AG20443 (cell line): ENCODE measurements at regions not wholly inside any gene's neighbourhood (a gene's known extent, or its start where the extent isn't known, plus 50 kb on each side); places are given as distances from the start of the nearest gene placed in this dataset.

Experiments used
- DNase-seq: peaks from one replicate; pipeline ENCODE4 v3.0.0; 2012; ENCODE audit warnings: low spot score, mixed read lengths

- DNase-seq = no peak
Measured at GRCh38 chr5:167147879-167148278, 1143.6 kb upstream of the WWC1 start.

GRCh38 chr5:167150661-167151060, 1140.8 kb upstream of the WWC1 start:
- DNase-seq = no peak

GRCh38 chr5:167152561-167152960, 1138.9 kb upstream of the WWC1 start:
- DNase-seq = no peak

- no peak for DNase-seq
Measured at GRCh38 chr5:167155387-167156005, 1135.9 kb upstream of the WWC1 start.

- DNase-seq = no peak
Measured at GRCh38 chr5:167156446-167156845, 1135.0 kb upstream of the WWC1 start.

DNA sequence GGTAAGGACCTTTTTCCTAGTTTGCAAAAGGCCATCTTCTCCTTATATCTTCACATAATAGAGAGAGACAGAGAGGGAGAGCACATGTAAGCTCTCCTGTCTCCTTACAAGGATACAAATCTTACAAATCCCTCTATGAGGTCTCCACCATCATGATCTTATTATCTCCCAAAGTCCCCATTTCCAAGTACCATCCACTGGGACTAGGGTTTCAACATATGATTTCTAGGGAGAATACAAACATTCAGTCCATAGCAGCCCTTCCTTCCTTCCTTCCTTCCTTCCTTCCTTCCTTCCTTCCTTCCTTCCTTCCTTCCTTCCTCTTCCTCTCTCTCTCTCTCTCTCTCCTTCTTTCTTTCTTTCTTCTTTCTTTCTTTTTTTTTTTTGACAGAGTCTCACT, 1132.9 kb upstream of the WWC1 start:
- DNase-seq = no peak

DNA sequence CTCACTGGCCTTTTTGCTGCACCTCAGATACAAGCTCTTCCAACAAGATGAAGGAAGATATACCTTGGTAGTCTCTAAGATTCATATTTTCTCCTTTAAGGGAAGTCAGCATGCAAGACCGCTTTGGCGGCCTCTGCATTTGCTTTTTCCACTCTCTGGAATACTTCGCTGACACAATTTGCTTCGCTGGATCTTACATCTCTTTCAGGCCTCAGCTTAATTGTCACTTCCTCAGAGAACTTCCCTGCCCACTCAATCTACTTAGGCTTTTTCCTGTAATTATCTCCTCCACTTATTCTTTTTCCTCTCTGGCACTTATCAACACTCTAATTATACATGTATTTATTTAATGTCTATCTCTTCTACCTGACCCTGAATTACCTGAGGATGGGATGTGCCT, 1131.1 kb upstream of the WWC1 start:
- no peak for DNase-seq

DNA sequence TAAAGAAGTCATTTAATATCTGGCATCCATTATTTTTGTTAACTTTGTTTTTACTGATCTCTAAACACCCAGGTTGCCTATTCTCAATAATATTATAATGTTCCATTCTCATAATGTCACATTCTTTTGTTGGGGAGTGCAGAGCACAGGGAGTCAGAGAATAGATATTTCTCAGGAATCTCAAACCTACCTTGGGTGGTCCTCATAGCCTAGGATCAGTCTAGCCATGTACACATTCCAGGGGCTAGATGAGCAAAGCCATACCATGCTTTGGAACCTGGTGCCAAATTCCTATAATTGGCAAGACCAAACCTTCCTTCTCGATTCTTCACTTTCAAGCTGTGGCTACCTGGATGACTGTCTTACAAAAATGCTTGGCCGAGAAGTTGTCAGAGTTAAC, 1124.7 kb upstream of the WWC1 start:
- no peak for DNase-seq

DNA sequence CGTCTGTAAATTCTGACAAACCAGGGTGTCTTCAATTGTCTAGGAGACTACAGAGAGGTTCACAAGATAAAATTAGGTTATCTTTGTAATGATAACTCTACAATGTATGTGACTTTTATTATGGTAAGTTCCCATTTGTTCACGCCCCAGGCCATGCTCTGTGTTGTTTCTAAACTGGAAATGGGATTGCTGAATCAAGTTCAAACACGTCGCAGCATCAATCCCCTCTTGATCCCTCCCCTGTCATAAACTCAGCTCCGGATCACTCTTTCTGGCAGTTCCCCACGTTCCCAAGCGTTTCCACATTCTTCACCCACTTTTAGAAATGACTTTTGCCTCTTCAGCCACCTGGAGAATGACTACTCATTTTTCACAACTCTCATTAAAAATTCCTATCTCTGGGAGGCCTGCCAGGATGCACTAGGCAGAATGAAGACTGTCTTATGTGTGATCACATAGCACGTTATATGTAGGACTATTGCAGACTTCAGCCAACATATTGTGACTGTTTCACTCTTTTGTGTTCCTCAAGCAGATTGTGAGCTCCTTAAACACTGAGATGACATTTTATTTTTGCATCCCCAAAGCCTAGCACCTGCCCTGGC, 1124.2 kb upstream of the WWC1 start:
- DNase-seq = no peak

DNA sequence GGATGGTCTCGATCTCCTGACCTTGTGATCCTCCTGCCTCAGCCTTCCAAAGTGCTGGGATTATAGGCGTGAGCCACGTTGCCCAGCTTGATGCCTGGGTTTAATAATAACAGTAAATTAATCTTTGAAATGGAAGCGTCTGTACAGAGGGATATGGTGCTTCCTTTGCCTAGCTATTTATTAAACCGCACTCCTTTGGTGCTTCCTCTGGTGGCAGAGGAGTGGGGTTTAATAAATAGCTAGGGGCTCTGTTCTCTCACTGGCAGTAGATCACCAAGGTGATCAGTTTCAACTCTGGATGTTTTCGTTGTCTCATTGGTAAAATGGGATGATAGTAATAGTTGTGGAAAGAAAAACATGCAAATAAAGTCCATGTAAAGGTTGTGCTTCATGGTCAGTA, 1122.5 kb upstream of the WWC1 start:
- DNase-seq = no peak

DNA sequence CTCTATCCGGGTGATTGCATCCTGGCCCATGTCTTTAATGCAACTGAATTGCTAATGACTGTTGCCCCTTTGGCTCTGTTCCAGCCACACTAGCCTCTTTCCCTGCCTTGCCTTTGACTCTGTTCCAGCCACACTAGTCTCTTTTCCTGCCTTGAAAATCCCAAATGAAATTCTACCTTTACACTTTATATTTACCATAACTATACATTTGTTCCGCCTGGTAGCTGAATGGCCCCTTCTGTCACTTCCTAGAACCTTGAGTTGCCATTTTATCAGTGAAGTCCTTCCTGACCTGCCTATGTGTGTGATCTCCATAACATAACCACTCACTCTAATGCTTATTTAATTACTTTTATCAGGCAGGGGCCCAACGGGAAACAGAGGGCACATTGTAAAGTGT, 1120.4 kb upstream of the WWC1 start:
- no peak for DNase-seq

- DNase-seq = no peak
Measured at GRCh38 chr5:167177736-167178135, 1113.7 kb upstream of the WWC1 start.

- DNase-seq = no peak
Measured at GRCh38 chr5:167180906-167181305, 1110.5 kb upstream of the WWC1 start.

- no peak for DNase-seq
Measured at GRCh38 chr5:167205881-167206280, 1085.6 kb upstream of the WWC1 start.

GRCh38 chr5:167207081-167207480, 1084.4 kb upstream of the WWC1 start:
- no peak for DNase-seq

DNA sequence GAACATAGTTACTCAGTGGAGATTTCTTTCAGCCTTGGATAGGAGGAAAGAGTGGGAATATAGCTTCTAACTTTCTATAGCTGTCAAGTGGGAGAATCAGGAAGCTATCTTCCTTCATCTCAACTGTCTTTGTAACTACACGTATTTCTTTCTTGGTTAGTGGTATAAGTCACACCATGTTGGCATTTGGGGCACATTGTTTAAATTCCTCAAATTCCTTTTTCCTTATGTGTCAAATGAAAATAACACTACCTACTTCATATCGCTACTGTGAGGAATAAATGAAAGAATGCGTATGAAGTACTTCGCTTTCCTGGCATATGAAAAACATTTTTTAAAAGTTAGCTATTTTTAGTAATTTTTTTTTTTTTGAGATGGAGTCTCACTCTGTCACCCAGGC, 1082.5 kb upstream of the WWC1 start:
- no peak for DNase-seq

DNA sequence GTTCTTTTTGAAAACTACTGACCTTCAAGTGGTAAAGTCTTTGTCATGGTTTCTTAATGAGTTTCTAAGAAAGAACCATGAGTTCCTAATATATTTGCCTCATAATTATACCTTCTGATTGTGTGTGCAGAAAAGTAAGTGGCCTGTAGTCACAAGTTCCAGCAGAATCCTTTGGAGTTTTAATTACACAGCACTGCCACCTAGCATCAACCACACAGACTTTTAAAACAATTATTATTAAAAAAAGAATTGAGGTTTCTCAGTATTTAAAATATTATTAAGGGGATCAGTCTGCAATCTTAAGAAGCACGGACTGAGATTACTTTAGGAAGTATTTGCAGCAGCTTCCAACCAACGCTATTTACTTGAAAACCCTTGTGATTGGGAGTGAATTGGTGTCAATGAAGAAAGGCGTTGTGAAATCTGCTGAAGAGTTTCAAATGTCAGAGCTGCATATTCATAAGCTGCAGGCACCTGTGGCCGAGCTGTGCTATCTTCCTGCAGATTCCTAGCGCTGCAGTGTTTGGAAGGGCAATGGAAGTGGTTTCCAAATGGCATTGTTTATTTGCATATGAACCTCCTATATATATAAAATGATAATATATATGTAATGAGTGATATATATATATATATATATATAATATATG, 1074.2 kb upstream of the WWC1 start:
- DNase-seq = no peak

DNA sequence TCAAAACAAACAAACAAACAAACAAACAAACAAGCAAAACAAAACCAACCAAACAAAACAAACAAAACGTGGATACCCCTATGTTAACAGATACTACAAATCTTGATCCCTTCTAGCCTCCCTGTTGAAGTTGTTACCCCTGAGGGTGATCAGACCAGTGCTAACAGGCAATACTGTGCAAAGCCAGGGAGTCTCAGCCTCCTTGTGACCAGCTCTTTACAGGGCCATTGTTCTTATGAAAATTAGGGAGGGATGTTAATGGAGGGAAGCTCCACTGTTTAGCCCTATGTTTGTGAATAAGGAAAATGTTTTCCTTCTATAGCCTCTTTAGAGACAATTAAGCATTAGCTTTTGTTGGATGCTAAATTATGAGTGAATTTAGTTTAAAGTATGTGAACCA, 1072.1 kb upstream of the WWC1 start:
- DNase-seq = no peak

DNA sequence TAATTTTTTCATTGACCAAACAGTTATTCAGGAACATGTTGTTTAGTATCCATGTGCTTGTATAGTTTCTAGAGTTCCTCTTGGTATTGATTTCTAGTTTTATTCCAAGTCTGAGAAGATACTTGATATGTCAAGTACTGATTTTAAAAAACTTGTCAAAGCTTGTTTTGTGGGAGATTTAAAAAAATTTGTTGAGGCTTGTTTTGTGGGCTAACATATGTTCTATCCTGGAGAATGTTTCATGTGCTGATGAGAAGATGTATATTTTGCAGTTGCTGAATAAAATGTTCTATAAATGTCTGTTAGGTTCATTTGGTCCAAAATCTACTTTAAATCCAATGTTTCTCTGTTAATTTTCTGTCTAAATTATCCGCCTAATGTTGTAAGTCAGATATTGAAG, 1065.1 kb upstream of the WWC1 start:
- no peak for DNase-seq

DNA sequence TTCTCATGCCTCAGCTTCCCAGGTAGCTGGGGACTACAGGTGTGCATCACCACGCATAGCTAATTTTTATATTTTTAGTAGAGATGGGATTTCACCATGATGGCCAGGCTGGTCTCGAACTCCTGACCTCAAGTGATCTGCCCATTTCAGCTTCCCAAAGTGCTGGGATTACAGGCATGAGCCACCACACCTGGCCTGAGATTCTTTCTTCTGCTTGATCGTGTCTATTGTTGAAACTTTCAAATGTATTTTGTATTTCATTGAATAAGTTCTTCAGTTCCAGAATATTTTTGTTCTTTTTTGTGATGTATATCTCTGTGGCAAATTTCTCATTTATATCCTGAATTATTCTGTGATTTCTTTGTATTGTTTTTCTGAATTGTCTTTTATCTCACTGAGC, 1063.3 kb upstream of the WWC1 start:
- DNase-seq = no peak

- no peak for DNase-seq
Measured at GRCh38 chr5:167229751-167230150, 1061.7 kb upstream of the WWC1 start.

DNA sequence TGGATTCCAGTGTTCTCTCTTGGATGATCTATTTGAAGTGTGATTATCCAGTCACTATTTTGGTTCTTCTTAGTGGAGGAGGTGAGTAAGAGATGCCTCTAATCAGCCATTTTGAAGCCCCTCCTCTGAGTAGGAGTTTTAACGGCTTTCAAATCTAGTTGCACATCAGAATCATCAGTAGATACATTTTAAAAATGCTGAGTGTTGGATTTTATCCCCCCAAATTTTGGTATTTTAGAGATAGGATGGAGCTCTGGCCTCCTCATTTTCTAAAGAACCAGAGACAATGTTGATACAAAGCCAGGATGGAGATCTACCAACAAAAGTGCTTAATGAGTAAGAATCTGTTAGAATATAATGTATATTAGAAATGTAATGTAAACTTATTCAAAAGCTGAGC, 1061.0 kb upstream of the WWC1 start:
- no peak for DNase-seq

- DNase-seq = no peak
Measured at GRCh38 chr5:167232675-167233311, 1058.7 kb upstream of the WWC1 start.
